ENCODE measurements at regions not wholly inside any gene's neighbourhood (a gene's known extent, or its start where the extent isn't known, plus 50 kb on each side); places are given as distances from the start of the nearest gene placed in this dataset.

- no peak for DNase-seq
Measured at GRCh38 chr15:87129916-87130315, 1050.2 kb downstream of the AGBL1 start.

GRCh38 chr15:87123676-87124382, 1044.2 kb downstream of the AGBL1 start:
- DNase-seq, result no peak

- no peak for DNase-seq
Measured at GRCh38 chr15:87121336-87121735, 1041.7 kb downstream of the AGBL1 start.

GRCh38 chr15:87120555-87120954, 1040.9 kb downstream of the AGBL1 start:
- DNase-seq, result no peak

GRCh38 chr15:87118846-87119245, 1039.2 kb downstream of the AGBL1 start:
- DNase-seq, result no peak

GRCh38 chr15:87118435-87118834, 1038.8 kb downstream of the AGBL1 start:
- DNase-seq, result no peak

GRCh38 chr15:87115795-87116194, 1036.1 kb downstream of the AGBL1 start:
- DNase-seq, result no peak

GRCh38 chr15:87099916-87100315, 1020.2 kb downstream of the AGBL1 start:
- DNase-seq, result no peak

GRCh38 chr15:87089551-87089950, 1009.9 kb downstream of the AGBL1 start:
- DNase-seq, result no peak

GRCh38 chr15:87083201-87083600, 1003.5 kb downstream of the AGBL1 start:
- DNase-seq, result no peak

- no peak for DNase-seq
Measured at GRCh38 chr15:87082581-87082980, 1002.9 kb downstream of the AGBL1 start.

- no peak for DNase-seq
Measured at GRCh38 chr15:87080547-87080946, 1000.9 kb downstream of the AGBL1 start.
